Activated CD8-positive, alpha-beta memory T cell treated with anti-CD3 and anti-CD28 coated beads for 1 hour (primary cell): ENCODE measurements at regions not wholly inside any gene's neighbourhood (a gene's known extent, or its start where the extent isn't known, plus 50 kb on each side); places are given as distances from the start of the nearest gene placed in this dataset.

ENCODE experiments used
- DNase-seq, 2 donors: peaks; one replicate each; pipeline ENCODE4 v3.0.0-alpha.2; 2020; ENCODE audit warnings: low read depth in 1 of 2; ENCODE audit errors: extremely low read depth in 1 of 2

GRCh38 chr3:194961571-194961970, 275.9 kb downstream of the FAM43A start:
- no peak for DNase-seq

- no peak for DNase-seq
Measured at GRCh38 chr3:194962056-194962455, 276.4 kb downstream of the FAM43A start.

GRCh38 chr3:194964809-194965208, 279.1 kb downstream of the FAM43A start:
- no peak for DNase-seq

GRCh38 chr3:194967151-194968117, 281.8 kb downstream of the FAM43A start:
- DNase-seq, result no peak

- no peak for DNase-seq
Measured at GRCh38 chr3:194970066-194970465, 284.4 kb downstream of the FAM43A start.

GRCh38 chr3:194971009-194971408, 285.3 kb downstream of the FAM43A start:
- no peak for DNase-seq

- DNase-seq, result no peak
Measured at GRCh38 chr3:194971965-194972364, 286.3 kb downstream of the FAM43A start.

- no peak for DNase-seq
Measured at GRCh38 chr3:194972641-194973040, 287.0 kb downstream of the FAM43A start.

- DNase-seq, result no peak
Measured at GRCh38 chr3:194973366-194974000, 287.8 kb downstream of the FAM43A start.

GRCh38 chr3:194974468-194975135, 288.9 kb downstream of the FAM43A start:
- no peak for DNase-seq

- no peak for DNase-seq
Measured at GRCh38 chr3:194976049-194976451, 290.4 kb downstream of the FAM43A start.

GRCh38 chr3:194976874-194977273, 291.2 kb downstream of the FAM43A start:
- no peak for DNase-seq

- no peak for DNase-seq
Measured at GRCh38 chr3:194977356-194977755, 291.7 kb downstream of the FAM43A start.

GRCh38 chr3:194979173-194979572, 291.8 kb downstream of the XXYLT1 start:
- DNase-seq, result no peak

GRCh38 chr3:194982472-194982871, 288.5 kb downstream of the XXYLT1 start:
- DNase-seq, result no peak

GRCh38 chr3:194983121-194983520, 287.8 kb downstream of the XXYLT1 start:
- DNase-seq, result no peak

GRCh38 chr3:194983620-194984019, 287.3 kb downstream of the XXYLT1 start:
- DNase-seq, result no peak

GRCh38 chr3:194984066-194984465, 286.9 kb downstream of the XXYLT1 start:
- DNase-seq, result no peak

- no peak for DNase-seq
Measured at GRCh38 chr3:194984622-194985021, 286.3 kb downstream of the XXYLT1 start.

GRCh38 chr3:194985031-194985578, 285.9 kb downstream of the XXYLT1 start:
- DNase-seq, result no peak
